ENCODE measurements at regions not wholly inside any gene's neighbourhood (a gene's known extent, or its start where the extent isn't known, plus 50 kb on each side); places are given as distances from the start of the nearest gene placed in this dataset.

GRCh38 chr5:121199216-121199999 is 652.3 kb upstream of the FTMT start:
- no peak for DNase-seq (ENCODE audit: low read depth)

- DNase-seq (ENCODE audit: low read depth) = no peak
Observed at GRCh38 chr5:121218086-121218485, 633.6 kb upstream of the FTMT start.

- no peak for DNase-seq (ENCODE audit: low read depth)
Observed at GRCh38 chr5:121221483-121221882, 630.2 kb upstream of the FTMT start.

- no peak for DNase-seq (ENCODE audit: low read depth)
Observed at GRCh38 chr5:121226765-121227164, 624.9 kb upstream of the FTMT start.

GRCh38 chr5:121239951-121240350 is 611.7 kb upstream of the FTMT start:
- DNase-seq (ENCODE audit: low read depth) = no peak

- DNase-seq (ENCODE audit: low read depth) = no peak
Observed at GRCh38 chr5:121246971-121247370, 604.7 kb upstream of the FTMT start.

- no peak for DNase-seq (ENCODE audit: low read depth)
Observed at GRCh38 chr5:121251954-121252353, 599.7 kb upstream of the FTMT start.

GRCh38 chr5:121257621-121258020 is 594.1 kb upstream of the FTMT start:
- no peak for DNase-seq (ENCODE audit: low read depth)

GRCh38 chr5:121263456-121263855 is 588.2 kb upstream of the FTMT start:
- DNase-seq (ENCODE audit: low read depth) = no peak

GRCh38 chr5:121264605-121265004 is 587.1 kb upstream of the FTMT start:
- no peak for DNase-seq (ENCODE audit: low read depth)

- no peak for DNase-seq (ENCODE audit: low read depth)
Observed at GRCh38 chr5:121271546-121271945, 580.1 kb upstream of the FTMT start.

GRCh38 chr5:121273833-121274433 is 577.7 kb upstream of the FTMT start:
- peak; percentile 66 for DNase-seq (ENCODE audit: low read depth)

- no peak for DNase-seq (ENCODE audit: low read depth)
Observed at GRCh38 chr5:121279801-121280200, 571.9 kb upstream of the FTMT start.

GRCh38 chr5:121285801-121286521 is 565.7 kb upstream of the FTMT start:
- DNase-seq (ENCODE audit: low read depth) = no peak

GRCh38 chr5:121288781-121289180 is 562.9 kb upstream of the FTMT start:
- no peak for DNase-seq (ENCODE audit: low read depth)

GRCh38 chr5:121292664-121293063 is 559.0 kb upstream of the FTMT start:
- DNase-seq (ENCODE audit: low read depth) = no peak

GRCh38 chr5:121296356-121296755 is 555.3 kb upstream of the FTMT start:
- no peak for DNase-seq (ENCODE audit: low read depth)

GRCh38 chr5:121299153-121299552 is 552.5 kb upstream of the FTMT start:
- no peak for DNase-seq (ENCODE audit: low read depth)

GRCh38 chr5:121304838-121305237 is 546.8 kb upstream of the FTMT start:
- DNase-seq (ENCODE audit: low read depth) = no peak

GRCh38 chr5:121313886-121314285 is 537.8 kb upstream of the FTMT start:
- no peak for DNase-seq (ENCODE audit: low read depth)

GRCh38 chr5:121315786-121316185 is 535.9 kb upstream of the FTMT start:
- no peak for DNase-seq (ENCODE audit: low read depth)

- no peak for DNase-seq (ENCODE audit: low read depth)
Observed at GRCh38 chr5:121319292-121319691, 532.4 kb upstream of the FTMT start.

GRCh38 chr5:121325930-121326329 is 525.8 kb upstream of the FTMT start:
- DNase-seq (ENCODE audit: low read depth) = no peak
